ENCODE measurements at regions not wholly inside any gene's neighbourhood (a gene's known extent, or its start where the extent isn't known, plus 50 kb on each side); places are given as distances from the start of the nearest gene placed in this dataset.

DNA sequence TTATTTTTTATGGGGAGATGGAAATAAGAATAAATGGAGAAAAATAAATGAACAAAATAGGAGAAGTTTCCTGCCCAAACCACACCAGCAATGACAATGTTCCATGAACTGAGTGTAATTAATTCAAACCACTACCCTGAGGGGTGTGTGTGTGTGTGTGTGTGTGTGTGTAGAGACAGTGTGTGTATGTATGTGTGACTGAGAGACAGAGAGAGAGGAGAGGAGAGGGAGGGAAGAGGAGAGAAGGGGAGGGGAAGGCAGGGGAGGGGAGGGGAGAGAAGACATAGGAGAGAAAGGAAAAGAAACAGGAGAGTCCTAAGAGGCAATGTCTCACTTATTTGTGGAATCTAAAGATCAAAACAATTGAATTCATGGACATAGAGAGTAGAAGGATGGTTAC, 65.0 kb upstream of the POU2AF1 start:
- TF ChIP-seq RNF2 (IDR thresholded peaks at IDR 0.05; ENCODE audit: borderline replicate concordance, low read depth): no peak
- TF ChIP-seq, protein P1, sequence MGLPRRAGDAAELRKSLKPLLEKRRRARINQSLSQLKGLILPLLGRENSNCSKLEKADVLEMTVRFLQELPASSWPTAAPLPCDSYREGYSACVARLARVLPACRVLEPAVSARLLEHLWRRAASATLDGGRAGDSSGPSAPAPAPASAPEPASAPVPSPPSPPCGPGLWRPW (IDR thresholded peaks at IDR 0.05): no peak
- no peak for TF ChIP-seq RFX5 (IDR thresholded peaks at IDR 0.05)
- FAIRE-seq (no peak), DNase-seq (ENCODE audit: low read depth in 1 of 2, low spot score in 1 of 2) (no peak), ATAC-seq (no peak)
- Histone ChIP-seq H3K9me3 (no peaks in the 10 kb centered on the region), H3K4me1 (no peaks in the 10 kb centered on the region), H3K4me3 (no peak overlapping the region), H3K27ac (no peak overlapping the region), H3K4me2 (no peak overlapping the region)
- POLR2A ChIA-PET: no interaction called here
- CTCF ChIA-PET: no interaction called here

DNA sequence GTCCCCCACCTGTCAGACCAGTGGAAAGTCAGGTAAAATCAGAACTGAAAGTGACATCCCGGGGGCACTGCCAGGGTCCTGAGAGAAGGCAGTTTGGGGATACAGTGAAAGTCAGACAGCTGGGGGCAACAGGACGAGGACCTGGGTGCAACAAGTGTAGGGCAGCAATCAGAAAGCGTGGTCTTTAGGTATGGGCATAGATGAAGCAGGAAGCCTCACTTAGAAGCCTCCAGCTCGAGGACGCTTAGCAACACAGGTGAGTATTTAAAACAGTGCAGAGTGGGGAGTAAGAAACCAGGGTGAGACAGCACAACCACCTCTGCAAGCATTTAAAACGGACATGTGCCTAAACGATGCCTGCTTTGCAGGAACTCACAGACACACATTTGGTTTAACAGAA, 64.6 kb upstream of the POU2AF1 start:
- Histone ChIP-seq H3K4me1 (no peaks in the 10 kb centered on the region), H3K9me3 (no peaks in the 10 kb centered on the region), H3K4me2 (no peak overlapping the region), H3K4me3 (no peak overlapping the region), H3K27ac (no peak overlapping the region)
- POLR2A ChIA-PET: no interaction called here
- TF ChIP-seq, protein P2, sequence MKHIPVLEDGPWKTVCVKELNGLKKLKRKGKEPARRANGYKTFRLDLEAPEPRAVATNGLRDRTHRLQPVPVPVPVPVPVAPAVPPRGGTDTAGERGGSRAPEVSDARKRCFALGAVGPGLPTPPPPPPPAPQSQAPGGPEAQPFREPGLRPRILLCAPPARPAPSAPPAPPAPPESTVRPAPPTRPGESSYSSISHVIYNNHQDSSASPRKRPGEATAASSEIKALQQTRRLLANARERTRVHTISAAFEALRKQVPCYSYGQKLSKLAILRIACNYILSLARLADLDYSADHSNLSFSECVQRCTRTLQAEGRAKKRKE (CRISPR knock-in tag; IDR thresholded peaks at IDR 0.05; ENCODE audit: low read depth): no peak
- TF ChIP-seq NPAS2 (CRISPR knock-in tag; IDR thresholded peaks at IDR 0.05; ENCODE audit: borderline replicate concordance) (no peak), SREBF2 (IDR thresholded peaks at IDR 0.05) (no peak), CBX2 (IDR thresholded peaks at IDR 0.05; ENCODE audit: borderline replicate concordance, low read depth) (no peak), CEBPB (IDR thresholded peaks at IDR 0.05) (no peak), FOXS1 (CRISPR knock-in tag; IDR thresholded peaks at IDR 0.05) (no peak), ZNF302 (CRISPR knock-in tag; IDR thresholded peaks at IDR 0.05) (no peak), HOXA7 (CRISPR knock-in tag; IDR thresholded peaks at IDR 0.05) (no peak), JUNB (IDR thresholded peaks at IDR 0.05) (no peak), MAZ (IDR thresholded peaks at IDR 0.05; ENCODE audit: borderline replicate concordance, low read depth, low read length) (no peak), PHF8 (IDR thresholded peaks at IDR 0.05; ENCODE audit: borderline replicate concordance, low read depth) (no peak), NFE2L2 (conservative IDR thresholded peaks at IDR 0.05; ENCODE audit: low read length) (no peak), MAFK (IDR thresholded peaks at IDR 0.05; ENCODE audit: partially characterized antibody) (no peak), SMC3 (IDR thresholded peaks at IDR 0.05) (no peak), EHMT2 (IDR thresholded peaks at IDR 0.05; ENCODE audit: low read depth) (no peak), EP300 (IDR thresholded peaks at IDR 0.05) (no peak), ESRRA (IDR thresholded peaks at IDR 0.05; ENCODE audit: borderline replicate concordance, low read length) (no peak)
- TF ChIP-seq, protein P3, sequence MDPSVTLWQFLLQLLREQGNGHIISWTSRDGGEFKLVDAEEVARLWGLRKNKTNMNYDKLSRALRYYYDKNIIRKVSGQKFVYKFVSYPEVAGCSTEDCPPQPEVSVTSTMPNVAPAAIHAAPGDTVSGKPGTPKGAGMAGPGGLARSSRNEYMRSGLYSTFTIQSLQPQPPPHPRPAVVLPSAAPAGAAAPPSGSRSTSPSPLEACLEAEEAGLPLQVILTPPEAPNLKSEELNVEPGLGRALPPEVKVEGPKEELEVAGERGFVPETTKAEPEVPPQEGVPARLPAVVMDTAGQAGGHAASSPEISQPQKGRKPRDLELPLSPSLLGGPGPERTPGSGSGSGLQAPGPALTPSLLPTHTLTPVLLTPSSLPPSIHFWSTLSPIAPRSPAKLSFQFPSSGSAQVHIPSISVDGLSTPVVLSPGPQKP (IDR thresholded peaks at IDR 0.05; ENCODE audit: low read depth, low read length): no peak
- TF ChIP-seq, protein P4, sequence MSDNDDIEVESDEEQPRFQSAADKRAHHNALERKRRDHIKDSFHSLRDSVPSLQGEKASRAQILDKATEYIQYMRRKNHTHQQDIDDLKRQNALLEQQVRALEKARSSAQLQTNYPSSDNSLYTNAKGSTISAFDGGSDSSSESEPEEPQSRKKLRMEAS (IDR thresholded peaks at IDR 0.05): no peak
- no peak for DNase-seq (ENCODE audit: low read depth in 1 of 2, low spot score in 1 of 2)
- WGBS (ENCODE audit: missing lambda C conversion rate): 55% methylated on average over 7 of the region's 7 CpGs
- no peak for ATAC-seq
- CTCF ChIA-PET: no interaction called here
- no peak for FAIRE-seq

DNA sequence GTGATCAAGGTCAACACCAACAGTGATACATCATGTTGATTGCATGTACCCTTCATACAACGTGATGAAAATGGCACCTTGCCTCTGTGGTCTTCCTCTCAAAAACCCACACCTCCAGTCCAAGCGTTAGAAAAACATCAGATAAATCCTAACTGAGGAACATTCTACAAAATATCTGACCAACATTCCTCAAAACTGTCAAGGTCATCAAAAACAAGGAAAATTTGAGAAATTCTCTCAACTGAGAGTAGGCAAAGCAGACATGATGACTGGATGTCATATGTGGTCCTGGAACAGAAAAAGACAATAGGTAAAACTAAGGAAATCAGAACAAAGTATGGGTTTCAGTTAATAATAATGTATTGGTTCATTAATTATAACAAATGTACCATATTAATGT, 64.0 kb upstream of the POU2AF1 start:
- Histone ChIP-seq H3K4me3 (no peak overlapping the region), H3K27ac (no peak overlapping the region), H3K4me1 (no peaks in the 10 kb centered on the region), H3K4me2 (no peak overlapping the region), H3K9me3 (no peaks in the 10 kb centered on the region)
- TF ChIP-seq SMC3 (IDR thresholded peaks at IDR 0.05) (no peak), HDAC2 (IDR thresholded peaks at IDR 0.05) (no peak), NFE2L2 (conservative IDR thresholded peaks at IDR 0.05; ENCODE audit: low read length) (no peak), MAFK (IDR thresholded peaks at IDR 0.05; ENCODE audit: partially characterized antibody) (peak; percentile 81)
- POLR2A ChIA-PET: no interaction called here
- CTCF ChIA-PET: no interaction called here
- FAIRE-seq: no peak
- no peak for DNase-seq (ENCODE audit: low read depth in 1 of 2, low spot score in 1 of 2)
- WGBS (ENCODE audit: missing lambda C conversion rate): 92% methylated on average over 2 of the region's 2 CpGs
- ATAC-seq: no peak
